Gastroesophageal sphincter (tissue), 4 donors: ENCODE measurements at regions not wholly inside any gene's neighbourhood (a gene's known extent, or its start where the extent isn't known, plus 50 kb on each side); places are given as distances from the start of the nearest gene placed in this dataset.

ENCODE experiments used
- ATAC-seq: fragments of 150-250 bp; one replicate; pipeline ENCODE4 v1.9.1; 2016; ENCODE audit warnings: mild to moderate bottlenecking, moderate library complexity
- H3K27ac ChIP-seq, 4 donors: fragments of 200-600 bp; sonication (generic) in 3 of 4; 1 replicate in 3 of 4; 2 replicates in 1 of 4; pipeline ENCODE4 v1.5.1; 2016 to 2019
- H3K27me3 ChIP-seq: fragments of 200-600 bp; sonication (generic); one replicate; pipeline ENCODE4 v1.5.1; 2019
- H3K36me3 ChIP-seq, 2 donors: fragments of 200-600 bp; sonication (generic); one replicate each; pipeline ENCODE4 v1.5.1; 2019; ENCODE audit warnings: control low read depth in 1 of 2
- H3K4me1 ChIP-seq, 3 donors: fragments of 200-600 bp; sonication (generic); 1 replicate in 2 of 3; 2 replicates in 1 of 3; pipeline ENCODE4 v1.5.1; 2016 to 2019; ENCODE audit warnings: control low read depth in 2 of 3
- H3K4me3 ChIP-seq, 2 donors: fragments of 200-600 bp; sonication (generic); one replicate each; pipeline ENCODE4 v1.5.1; 2019; ENCODE audit warnings: mild to moderate bottlenecking in 1 of 2, moderate library complexity in 1 of 2
- H3K9me3 ChIP-seq, 3 donors: fragments of 200-600 bp; sonication (generic); one replicate each; pipeline ENCODE4 v1.5.1; 2017 to 2019; ENCODE audit warnings: control low read depth in 2 of 3
- CTCF ChIP-seq, 4 experiments: fragments of 200-600 bp in 2 of 4; fragments of 450-650 bp in 2 of 4; sonication (generic) in 1 of 4; IDR thresholded peaks; one replicate each; pipeline ENCODE4 v1.5.1; 2017 to 2019; ENCODE audit warnings: antibody characterized with exemption in 4 of 4, mild to moderate bottlenecking in 2 of 4, moderate library complexity in 2 of 4
- EP300 ChIP-seq: sonication (generic); formaldehyde crosslinking; IDR thresholded peaks from one replicate; pipeline ENCODE4 v1.6.1; 2017; ENCODE audit warnings: antibody characterized with exemption, mild to moderate bottlenecking
- POLR2A ChIP-seq, 2 donors: fragments of 450-650 bp; IDR thresholded peaks; one replicate each; pipeline ENCODE4 v1.6.1; 2017; ENCODE audit warnings: antibody characterized with exemption in 2 of 2, mild to moderate bottlenecking in 2 of 2, moderate library complexity in 1 of 2
- POLR2AphosphoS5 ChIP-seq: sonication (generic); formaldehyde crosslinking; IDR thresholded peaks from one replicate; pipeline ENCODE4 v1.6.1; 2017; ENCODE audit warnings: antibody characterized with exemption
- WGBS, 2 donors: methylation state at CpG; one replicate each; pipeline ENCODE4 v1.1.5; 2018; ENCODE audit warnings: low coverage in 1 of 2; 5-methylcytosine and 5-hydroxymethylcytosine counted together

GRCh38 chr3:14277557-14277956, 98.9 kb downstream of the LSM3 start:
- Histone ChIP-seq H3K9me3 (no peaks in the 10 kb centered on the region), H3K4me1 (no peaks in the 10 kb centered on the region), H3K27me3 (peaks cover 23% of the 10 kb centered on the region), H3K4me3 (no peak overlapping the region), H3K27ac (no peak overlapping the region), H3K36me3 (no peaks in the 10 kb centered on the region)
- WGBS, 2 donors = 88 to 95% methylated on average over 3 to 4 of the region's 5 CpGs
- TF ChIP-seq EP300 (no peak), CTCF (IDR thresholded peaks at IDR 0.05) (no peak), POLR2A (IDR thresholded peaks at IDR 0.05) (no peak), POLR2AphosphoS5 (no peak)
- no peak for ATAC-seq

GRCh38 chr3:14278265-14278798, 99.7 kb downstream of the LSM3 start:
- no peak overlapping the region for H3K4me3 ChIP-seq
- WGBS, 2 donors = 90% methylated on average over 2 of the region's 7 CpGs; no CpG with 5 or more reads in 1 of the 2 donors
- TF ChIP-seq CTCF (IDR thresholded peaks at IDR 0.05) (no peak), POLR2A (IDR thresholded peaks at IDR 0.05) (no peak), POLR2AphosphoS5 (no peak), EP300 (no peak)
- peaks cover 23% of the 10 kb centered on the region for H3K27me3 ChIP-seq
- no peaks in the 10 kb centered on the region for H3K9me3 ChIP-seq
- no peak overlapping the region for H3K27ac ChIP-seq
- ATAC-seq = no peak
- no peaks in the 10 kb centered on the region for H3K4me1 ChIP-seq
- H3K36me3 ChIP-seq = no peaks in the 10 kb centered on the region

- 40% methylated on average over 1 of the region's 13 CpGs; no CpG with 5 or more reads in 1 of the 2 donors for WGBS, 2 donors
- Histone ChIP-seq H3K4me1 (no peaks in the 10 kb centered on the region), H3K9me3 (no peaks in the 10 kb centered on the region), H3K27me3 (peaks cover 23% of the 10 kb centered on the region), H3K27ac (no peak overlapping the region), H3K36me3 (no peaks in the 10 kb centered on the region), H3K4me3 (no peak overlapping the region)
- ATAC-seq = no peak
- TF ChIP-seq POLR2AphosphoS5 = no peak
- TF ChIP-seq CTCF (IDR thresholded peaks at IDR 0.05) = no peak
- no peak for TF ChIP-seq EP300
- TF ChIP-seq POLR2A (IDR thresholded peaks at IDR 0.05) = no peak
Measured at GRCh38 chr3:14278799-14279625, 100.4 kb downstream of the LSM3 start.

GRCh38 chr3:14279626-14280061, 101.0 kb downstream of the LSM3 start:
- Histone ChIP-seq H3K27ac (no peak overlapping the region), H3K27me3 (peaks cover 20% of the 10 kb centered on the region), H3K4me3 (no peak overlapping the region), H3K9me3 (no peaks in the 10 kb centered on the region), H3K4me1 (no peaks in the 10 kb centered on the region), H3K36me3 (no peaks in the 10 kb centered on the region)
- 77% methylated on average over 10 of the region's 11 CpGs; no CpG with 5 or more reads in 1 of the 2 donors for WGBS, 2 donors
- ATAC-seq = no peak
- TF ChIP-seq POLR2AphosphoS5 = no peak

GRCh38 chr3:14280326-14280725, 101.7 kb downstream of the LSM3 start:
- no peak for TF ChIP-seq POLR2A (IDR thresholded peaks at IDR 0.05)
- no peak for TF ChIP-seq EP300
- no peak for TF ChIP-seq CTCF (IDR thresholded peaks at IDR 0.05)
- no peak for TF ChIP-seq POLR2AphosphoS5
- H3K36me3 ChIP-seq = no peaks in the 10 kb centered on the region
- no peak for ATAC-seq
- WGBS, 2 donors = 53 to 80% methylated on average over 2 of the region's 2 CpGs
- no peaks in the 10 kb centered on the region for H3K4me1 ChIP-seq
- peaks cover 15% of the 10 kb centered on the region for H3K27me3 ChIP-seq
- H3K9me3 ChIP-seq = no peaks in the 10 kb centered on the region
- no peak overlapping the region for H3K27ac ChIP-seq
- no peak overlapping the region for H3K4me3 ChIP-seq
